GM18499 (cell line): ENCODE measurements at regions not wholly inside any gene's neighbourhood (a gene's known extent, or its start where the extent isn't known, plus 50 kb on each side); places are given as distances from the start of the nearest gene placed in this dataset.
"Not testable (repeated sequence)": the region's sequence is repeated elsewhere in the genome, so short reads cannot be mapped to it uniquely, and the experiment has no call there.

Source experiments
- ATAC-seq: cut with Tn5 transposase; IDR thresholded peaks from one replicate; pipeline ENCODE4 v1.9.1; 2021; ENCODE audit warnings: moderate number of reproducible peaks; ENCODE audit not compliant: insufficient read depth, unreplicated experiment

GRCh38 chr9:26789959-26790358 lies 102.6 kb downstream of the CAAP1 start:
- no peak for ATAC-seq

DNA sequence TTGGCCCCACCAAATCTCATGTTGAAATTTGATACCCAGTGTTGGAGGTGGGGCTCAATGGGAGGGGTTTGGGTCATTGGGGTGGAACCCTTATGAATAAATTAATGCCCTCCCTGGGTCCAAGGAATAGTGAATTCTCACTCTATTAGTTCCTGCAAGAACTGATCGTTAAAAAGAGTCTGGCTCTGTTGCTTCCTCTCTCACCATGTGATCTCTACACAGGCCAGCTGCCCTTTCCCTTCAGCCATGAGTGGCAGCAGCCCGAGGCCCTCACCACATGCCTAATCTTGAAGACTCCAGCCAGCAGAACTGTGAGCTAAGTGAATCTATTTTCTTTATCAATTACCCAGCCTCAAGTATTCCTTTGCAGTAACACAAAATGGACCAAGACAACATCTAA lies 106.0 kb downstream of the CAAP1 start:
- ATAC-seq = no peak

DNA sequence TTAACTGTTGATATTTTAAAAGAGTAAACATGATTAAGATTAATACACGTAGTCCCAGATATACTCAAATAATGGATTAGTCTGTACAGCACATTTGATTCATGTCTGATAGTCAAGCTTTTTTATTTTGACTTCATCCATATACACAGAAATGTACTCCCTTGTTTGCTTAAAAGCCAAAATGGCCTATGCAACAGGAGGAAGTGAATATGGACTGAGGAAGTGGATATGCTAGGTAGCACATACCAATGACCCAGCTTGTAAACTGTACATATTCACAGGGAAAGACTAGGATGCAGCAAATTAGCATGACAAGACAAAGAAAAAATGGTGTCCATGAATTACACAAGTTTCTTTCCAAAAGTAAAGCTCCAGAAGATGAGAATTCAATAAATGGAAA lies 109.7 kb downstream of the CAAP1 start:
- no peak for ATAC-seq

DNA sequence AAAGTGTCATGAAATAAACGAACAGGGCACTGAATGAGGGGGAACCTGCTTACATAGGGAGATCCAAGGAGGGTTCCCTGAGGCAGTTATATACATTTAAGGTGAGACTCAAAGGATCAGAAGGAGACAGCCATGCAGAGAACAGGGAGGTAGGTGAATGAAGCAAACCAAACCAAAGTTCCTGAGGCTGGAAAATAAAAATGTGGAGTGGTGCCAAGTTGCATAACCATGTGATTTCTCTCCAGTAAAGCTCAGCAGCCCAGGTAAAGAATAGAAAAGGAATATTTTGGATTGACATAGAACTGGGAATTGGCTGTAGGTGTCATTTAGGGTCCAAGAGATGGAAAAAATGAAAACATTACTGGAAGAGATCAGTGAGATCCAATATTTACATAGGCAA lies 110.7 kb downstream of the CAAP1 start:
- no peak for ATAC-seq

GRCh38 chr9:26780307-26780706 lies 112.3 kb downstream of the CAAP1 start:
- not testable (repeated sequence) for ATAC-seq

GRCh38 chr9:26779062-26779461 lies 113.5 kb downstream of the CAAP1 start:
- no peak for ATAC-seq

GRCh38 chr9:26775391-26775790 lies 117.2 kb downstream of the CAAP1 start:
- ATAC-seq = no peak

DNA sequence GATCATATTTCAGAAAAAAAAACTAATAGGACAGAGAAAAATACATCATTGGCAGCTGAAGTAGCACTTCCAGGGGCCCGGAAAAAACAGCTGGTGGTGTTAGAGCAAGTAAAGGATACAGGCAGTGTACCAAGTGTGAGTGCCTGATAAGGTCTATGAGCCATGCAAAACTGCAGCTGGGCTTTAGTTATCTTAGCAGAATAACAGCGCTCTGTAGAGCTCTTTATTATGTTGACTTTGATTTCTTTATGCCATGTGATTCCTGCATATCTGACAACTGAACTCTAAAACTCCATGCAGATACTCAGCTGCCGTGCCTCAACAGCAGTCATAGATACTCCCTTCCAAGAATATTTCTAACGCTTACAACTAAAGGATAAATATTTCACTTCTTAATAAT lies 119.5 kb downstream of the CAAP1 start:
- ATAC-seq = no peak

DNA sequence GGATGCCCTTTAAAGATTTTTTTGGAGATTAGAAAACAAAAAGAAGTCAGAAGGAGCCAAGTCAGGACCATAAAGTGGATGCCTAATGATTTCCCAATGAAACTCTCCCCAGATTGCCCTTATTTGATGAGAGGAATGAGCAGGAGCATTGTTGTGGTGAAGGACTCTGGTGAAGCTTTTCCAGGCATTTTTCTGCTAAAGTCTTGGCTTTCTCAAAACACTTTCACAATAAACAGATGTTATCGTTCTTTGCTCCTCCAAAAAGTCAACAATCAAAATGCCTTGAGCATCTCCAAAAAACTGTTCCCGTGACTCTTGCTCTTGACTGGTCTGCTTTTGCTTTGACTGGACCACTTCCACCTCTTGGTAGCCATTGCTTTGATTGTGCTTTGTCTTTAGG lies 121.8 kb downstream of the CAAP1 start:
- ATAC-seq = no peak

DNA sequence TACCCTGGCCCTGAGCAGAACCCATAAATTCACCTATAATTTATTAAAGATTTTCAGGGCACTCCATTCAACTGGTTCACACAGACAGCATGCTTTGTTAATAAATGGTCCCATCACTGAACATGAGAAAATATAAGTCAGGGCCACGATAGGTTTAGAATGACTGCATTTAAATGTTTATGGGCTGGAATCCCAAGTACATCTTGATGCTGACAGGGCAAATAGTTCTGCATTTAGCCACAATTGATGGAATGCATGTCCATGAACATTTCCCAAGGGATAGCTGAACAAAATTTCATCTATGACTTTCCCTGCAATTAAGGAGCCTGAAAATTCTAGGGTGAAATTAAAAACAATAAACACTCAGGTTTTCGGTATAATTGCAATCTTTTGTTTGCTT lies 124.5 kb downstream of the CAAP1 start:
- no peak for ATAC-seq

DNA sequence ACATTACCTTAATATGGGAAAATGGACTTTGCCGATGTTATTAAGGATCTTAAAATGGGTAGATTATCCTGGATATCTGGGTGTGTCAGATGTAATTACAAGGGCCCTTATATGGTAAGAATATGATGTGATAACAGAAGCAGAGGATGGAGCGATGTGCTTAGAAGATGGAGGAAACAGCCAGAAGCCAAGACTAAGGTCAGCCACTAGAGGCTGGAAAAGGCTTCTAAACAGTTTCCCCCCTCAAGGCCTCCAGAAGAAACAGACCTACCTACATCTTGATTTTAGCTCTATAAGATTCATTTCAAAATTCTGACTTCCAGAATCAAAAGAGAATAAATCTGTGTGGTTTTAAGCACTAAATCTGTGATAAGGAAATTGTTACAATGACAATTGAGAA lies 131.9 kb downstream of the CAAP1 start:
- ATAC-seq = no peak

GRCh38 chr9:26758655-26759054 lies 133.9 kb downstream of the CAAP1 start:
- no peak for ATAC-seq

GRCh38 chr9:26756881-26757280 lies 135.7 kb downstream of the CAAP1 start:
- ATAC-seq = no peak

DNA sequence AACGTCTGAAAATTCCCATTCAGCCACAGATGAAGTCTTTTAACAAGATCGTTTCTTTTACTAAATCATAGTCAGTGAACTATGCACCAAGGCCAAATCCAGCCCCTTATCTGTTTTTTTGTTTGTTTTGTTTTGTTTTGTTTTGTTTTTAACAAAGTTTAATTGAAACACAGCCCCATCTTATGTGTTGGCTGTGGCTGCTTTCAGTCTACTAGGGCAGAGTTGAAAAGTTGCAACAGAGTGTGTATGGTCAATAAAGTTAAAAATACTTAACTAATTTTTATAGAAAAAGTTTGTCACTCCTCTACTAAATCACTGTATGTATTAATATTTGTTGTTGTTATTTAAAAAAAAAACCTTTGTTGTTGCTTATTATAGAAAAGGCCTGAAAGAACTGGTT lies 137.1 kb downstream of the CAAP1 start:
- ATAC-seq = no peak

GRCh38 chr9:26754509-26755164 lies 138.0 kb downstream of the CAAP1 start:
- no peak for ATAC-seq

DNA sequence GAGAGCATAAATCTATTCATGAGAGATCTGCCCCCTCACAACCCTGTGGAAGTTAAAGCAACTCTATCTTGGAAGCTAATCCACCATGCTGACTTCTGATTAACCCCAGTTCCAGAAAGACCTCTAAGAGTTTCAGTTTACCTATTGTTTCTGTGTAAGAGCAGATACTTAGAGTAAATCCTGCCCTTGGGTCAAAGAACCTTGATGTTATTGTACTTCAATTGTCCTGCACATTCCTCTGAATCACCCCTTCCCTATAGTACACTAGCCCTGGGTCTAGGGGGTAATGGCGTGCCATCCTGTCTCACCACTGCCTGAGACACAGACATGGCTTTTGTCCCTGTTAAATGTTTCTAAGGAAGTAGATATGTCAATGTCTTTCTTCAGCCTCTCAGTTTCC lies 138.6 kb downstream of the CAAP1 start:
- ATAC-seq = no peak

GRCh38 chr9:26750162-26750561 lies 142.4 kb downstream of the CAAP1 start:
- no peak for ATAC-seq

DNA sequence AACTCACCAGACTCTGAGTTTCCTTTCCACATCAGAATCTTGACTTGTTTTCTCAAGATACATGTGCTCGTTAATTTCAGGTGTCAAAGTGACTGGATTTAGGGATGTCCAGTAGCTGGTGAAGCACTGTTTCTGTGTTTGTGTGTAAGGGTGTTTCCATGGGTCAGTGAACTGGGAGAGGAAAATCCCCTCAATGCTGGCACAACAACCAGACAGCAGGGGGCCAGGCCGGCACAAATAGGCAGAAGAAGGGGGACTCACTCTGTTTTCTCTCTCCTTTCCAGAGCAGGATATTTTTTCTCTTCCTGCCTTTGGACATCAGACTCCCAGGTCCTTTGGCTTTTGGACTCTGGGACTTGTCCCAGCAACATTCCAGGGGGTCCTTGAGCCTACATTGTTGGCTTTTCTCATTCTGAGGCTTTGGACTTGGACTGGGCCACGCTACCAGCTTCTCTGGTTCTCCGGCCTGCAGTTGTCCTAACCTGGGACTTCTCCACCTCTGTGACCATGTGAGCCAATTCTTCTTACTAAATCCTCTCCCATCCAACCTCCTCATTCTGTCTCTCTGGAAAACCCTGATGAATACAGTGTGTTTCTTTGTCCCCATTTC lies 144.0 kb downstream of the CAAP1 start:
- no peak for ATAC-seq

- no peak for ATAC-seq
These were observed 145.0 kb downstream of the CAAP1 start for GRCh38 chr9:26747611-26748010.

- ATAC-seq = peak; percentile 92
These were observed 146.1 kb downstream of the CAAP1 start for GRCh38 chr9:26746357-26747072.

DNA sequence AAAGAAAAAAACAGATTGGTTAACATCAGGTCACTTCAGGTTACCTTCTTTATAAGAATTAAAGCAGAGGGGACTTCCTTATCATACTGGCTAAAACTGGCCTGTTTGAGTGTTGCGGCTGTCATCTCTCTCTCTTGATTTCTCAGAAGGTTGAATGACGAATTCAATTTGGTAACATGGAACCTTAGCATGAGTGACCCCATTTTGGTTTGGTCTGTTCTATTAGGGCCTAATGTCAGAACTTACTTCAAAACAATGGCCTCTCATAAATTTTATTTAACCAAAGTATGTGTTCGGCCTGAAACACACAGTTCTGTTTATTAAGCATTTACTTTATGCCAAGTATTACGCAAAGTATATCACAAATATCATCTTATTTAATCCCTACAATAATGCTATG lies 147.5 kb downstream of the CAAP1 start:
- ATAC-seq = no peak
